Fibroblast of peridontal ligament (primary cell): ENCODE measurements at regions not wholly inside any gene's neighbourhood (a gene's known extent, or its start where the extent isn't known, plus 50 kb on each side); places are given as distances from the start of the nearest gene placed in this dataset.
"Not testable (repeated sequence)": the region's sequence is repeated elsewhere in the genome, so short reads cannot be mapped to it uniquely, and the experiment has no call there.

ENCODE experiments used
- DNase-seq: peaks from one replicate; pipeline ENCODE4 v3.0.0-alpha.2; 2010; ENCODE audit errors: extremely low read depth

GRCh38 chrX:124717537-124717936, 371.2 kb downstream of the SH2D1A start:
- DNase-seq: no peak

GRCh38 chrX:124719060-124719459, 372.7 kb downstream of the SH2D1A start:
- DNase-seq: no peak

DNA sequence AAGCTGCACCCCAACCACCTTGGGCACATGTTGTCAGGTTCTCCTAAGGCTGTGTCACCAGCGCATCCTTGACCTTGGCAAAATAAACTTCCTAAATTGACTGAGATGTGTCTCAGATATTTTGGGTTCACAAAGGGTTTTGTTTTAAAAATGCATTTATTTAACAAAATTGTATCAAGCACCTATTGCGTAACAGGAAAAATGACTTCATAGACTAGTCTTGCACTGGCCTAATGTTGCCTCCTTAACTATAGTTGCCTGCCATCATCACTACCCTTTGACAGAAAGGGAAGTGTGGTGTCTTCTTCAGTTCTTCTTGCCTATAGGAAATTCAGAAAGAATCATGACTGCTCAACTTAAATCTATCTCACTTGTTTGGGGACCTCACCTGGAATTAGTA, 374.2 kb downstream of the SH2D1A start:
- no peak for DNase-seq

DNA sequence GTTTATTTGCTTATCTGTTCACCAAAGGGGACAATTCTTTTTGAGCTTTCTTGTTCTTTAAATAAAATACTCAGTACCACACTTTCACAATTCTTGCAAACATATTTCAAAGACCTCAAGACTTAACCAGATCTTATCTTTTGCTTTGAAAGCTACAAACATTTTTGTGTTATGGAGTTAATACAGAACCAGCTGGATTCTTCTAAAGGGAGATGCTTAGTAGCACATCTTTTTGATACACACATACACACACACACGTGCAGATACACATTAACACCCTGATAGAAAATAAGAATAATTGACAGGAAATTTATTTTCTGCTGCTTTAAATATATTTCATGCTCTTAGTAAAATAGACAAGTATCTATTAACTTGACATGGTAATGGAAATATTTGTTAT, 379.1 kb downstream of the SH2D1A start:
- no peak for DNase-seq

GRCh38 chrX:124726292-124726691, 379.9 kb downstream of the SH2D1A start:
- DNase-seq: no peak

DNA sequence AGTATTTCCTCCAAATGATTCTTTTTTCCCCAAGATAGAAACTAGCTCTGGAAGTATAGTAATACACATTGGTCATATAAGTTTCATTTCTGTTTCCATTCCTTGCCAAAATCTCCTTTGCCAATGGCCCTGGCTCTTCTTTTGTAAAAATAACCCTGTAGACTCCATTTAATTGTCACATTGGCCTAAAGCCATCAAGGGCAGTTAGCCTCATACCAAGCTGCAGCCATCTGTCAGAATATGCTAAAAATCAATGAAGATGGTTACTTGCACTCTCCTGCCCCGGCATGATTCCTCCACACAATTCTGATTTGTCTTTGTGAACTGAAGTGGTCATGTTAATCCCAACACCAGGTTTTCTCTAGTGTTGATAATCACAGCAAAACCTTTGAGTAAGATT, 380.5 kb downstream of the SH2D1A start:
- no peak for DNase-seq

DNA sequence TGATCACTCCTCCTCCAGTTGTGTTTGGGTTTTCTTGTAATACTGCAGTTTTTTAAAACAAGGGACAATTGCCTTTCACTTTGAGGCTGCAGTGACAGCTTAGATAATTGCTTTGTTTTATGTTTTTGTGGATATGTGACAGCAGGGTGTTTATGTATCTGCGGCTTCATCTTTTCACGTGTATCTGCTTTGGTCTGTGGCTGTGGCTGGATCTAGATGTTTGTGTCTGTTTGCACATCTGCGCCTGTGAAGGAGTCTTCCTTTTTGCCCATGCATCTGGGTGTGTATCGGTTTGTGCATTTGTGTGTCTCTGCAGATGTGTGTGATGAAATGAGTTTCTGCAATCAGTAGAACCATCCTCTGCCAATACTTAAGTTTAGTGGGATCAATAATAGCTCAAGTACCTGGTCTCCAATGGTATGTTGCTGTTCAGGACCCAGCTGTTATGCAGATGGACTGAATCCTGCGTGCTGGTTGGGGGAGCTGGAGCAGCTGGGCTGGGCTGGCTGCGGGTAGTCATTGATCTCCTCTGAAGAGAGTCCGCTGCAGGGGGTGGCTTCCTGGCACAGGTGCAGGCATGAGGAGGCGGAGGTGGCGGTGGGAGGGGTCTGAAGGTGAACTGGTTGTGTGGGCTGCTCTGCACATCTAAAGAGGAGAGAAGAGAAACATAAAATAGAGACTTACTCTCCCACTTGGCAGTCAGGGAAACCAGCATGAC, 390.3 kb downstream of the SH2D1A start:
- no peak for DNase-seq

DNA sequence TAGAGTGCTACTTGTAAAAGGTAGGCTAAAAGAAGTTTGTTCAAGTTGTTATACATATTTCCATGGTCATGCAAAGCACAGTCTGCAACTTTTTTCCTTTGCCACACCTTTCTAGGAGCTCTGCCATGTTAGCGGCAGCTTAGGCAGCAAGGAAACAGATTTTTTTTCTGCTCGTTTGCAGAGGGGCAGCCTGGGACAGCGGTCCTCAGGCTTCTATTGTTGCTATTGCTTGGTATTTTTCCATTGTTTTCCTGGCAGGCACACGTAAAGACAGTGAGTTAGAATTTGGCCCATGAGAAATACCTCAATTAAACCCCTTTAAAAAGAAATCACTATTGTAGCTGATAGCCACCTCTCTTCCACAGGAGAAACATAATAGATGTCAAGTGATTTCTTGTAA, 391.4 kb downstream of the SH2D1A start:
- no peak for DNase-seq

DNA sequence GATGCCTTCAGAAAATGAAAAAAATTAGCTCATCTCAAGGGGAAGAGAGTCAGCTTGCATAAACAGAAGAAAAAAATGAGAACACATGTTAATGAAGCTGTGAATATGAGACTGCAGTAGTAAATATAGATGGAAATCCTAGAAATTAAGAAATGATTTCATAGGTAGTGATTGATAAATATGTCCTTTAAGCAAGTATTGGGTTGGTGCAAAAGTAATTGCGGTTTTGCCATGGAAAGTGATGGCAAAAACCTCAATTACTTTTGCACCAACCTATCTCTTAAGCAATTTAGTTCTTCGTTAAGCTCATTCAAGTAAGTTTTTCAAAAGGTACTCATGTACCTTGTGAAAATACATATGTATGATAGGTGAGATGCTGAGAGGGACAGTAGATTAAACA, 400.9 kb downstream of the SH2D1A start:
- no peak for DNase-seq

DNA sequence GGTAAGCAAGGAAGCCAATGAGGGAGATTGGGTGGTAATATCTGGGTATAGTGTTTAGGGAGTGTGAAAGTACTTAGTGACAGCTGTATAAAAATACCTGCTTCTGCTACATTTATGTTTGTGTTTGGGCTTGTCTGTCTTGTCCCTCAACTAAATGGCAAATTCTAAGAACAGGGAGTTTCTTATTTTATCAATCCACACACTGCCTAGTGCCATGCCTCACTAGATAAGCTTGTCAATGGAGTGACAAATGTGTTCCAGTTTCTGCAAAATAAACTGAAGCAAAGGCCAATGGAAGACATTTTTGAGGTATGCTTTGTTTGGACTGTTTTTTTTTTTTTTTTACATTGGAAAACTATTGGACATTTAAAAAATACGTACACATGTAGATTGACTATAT, 418.0 kb downstream of the SH2D1A start:
- no peak for DNase-seq

DNA sequence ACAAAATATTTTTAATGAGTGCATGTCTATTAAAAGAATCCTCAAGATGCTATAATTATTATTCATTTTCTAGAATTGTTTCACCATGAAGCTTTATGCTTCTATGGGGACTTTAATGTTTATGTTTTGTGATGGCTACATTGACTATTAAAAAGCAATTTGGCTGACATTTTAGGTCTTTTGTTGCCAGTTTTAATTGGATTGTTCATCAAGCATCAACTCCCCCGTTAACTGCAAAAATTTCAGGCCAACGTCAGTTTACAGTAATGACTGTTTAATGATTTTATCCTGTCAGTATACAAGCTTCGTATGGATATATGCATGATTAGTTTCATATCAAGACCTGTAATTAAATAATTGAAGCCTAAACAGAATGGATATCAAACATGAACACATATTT, 422.8 kb downstream of the SH2D1A start:
- DNase-seq: no peak

DNA sequence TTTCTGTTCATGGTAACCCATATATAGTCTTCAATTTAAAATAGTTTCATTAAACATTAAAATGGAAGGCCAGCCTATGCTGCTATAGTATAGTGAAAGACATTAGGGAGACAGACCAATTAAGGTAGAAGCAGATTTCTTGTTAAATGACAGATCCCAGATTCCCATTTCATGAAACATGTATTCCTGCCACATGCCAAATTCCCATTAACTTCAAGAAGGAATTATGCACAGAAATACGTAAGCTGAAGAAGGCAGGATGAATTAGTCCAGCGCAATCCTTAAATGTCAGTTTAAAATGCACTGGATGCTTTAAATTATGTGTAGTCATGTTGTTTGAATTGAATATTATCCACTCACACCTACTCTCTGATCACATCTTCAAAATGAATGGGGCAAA, 424.9 kb downstream of the SH2D1A start:
- no peak for DNase-seq

GRCh38 chrX:124788253-124788652, 441.9 kb downstream of the SH2D1A start:
- DNase-seq: not testable (repeated sequence)

- DNase-seq: not testable (repeated sequence)
Observed at GRCh38 chrX:124789874-124790273, 443.5 kb downstream of the SH2D1A start.

GRCh38 chrX:124791492-124792095, 445.2 kb downstream of the SH2D1A start:
- DNase-seq: no peak

DNA sequence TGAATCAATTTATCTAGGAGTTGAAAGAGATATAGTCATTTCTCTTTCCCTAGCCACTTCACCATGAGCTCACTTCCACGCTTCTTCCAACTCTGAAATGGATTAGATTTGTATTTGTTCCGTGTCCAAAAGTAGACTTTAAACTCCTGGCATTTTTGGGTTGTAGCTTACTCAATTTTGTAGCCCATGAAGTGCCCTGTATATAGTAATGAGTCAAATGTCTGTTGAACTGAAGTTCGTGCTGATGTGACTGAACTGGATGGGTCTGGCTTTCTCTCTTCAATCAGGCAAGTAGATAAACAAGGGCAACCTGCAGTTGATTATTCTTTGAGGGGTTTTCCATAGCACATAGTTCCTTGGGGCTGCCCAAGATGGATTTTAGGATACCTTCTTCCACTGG, 450.6 kb downstream of the SH2D1A start:
- DNase-seq: no peak

DNA sequence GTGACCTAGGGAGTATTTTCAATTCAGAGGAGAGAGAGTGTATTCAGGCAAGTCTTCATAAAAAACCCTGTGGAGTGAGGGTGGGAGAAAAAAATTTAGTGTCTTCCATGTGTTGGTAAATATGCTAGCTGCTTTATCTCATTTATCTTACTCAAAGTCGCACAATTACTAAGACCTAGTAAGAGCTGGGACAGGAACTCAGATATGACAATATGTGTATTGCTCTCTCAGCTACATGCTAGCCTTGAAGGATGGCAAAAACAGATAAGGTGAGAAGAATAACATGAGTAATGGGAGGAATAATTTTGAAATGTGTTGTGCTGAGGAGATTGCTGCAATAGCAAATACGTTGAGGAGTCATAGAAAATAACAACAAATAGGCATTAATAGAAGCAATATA, 458.6 kb downstream of the SH2D1A start:
- DNase-seq: no peak

DNA sequence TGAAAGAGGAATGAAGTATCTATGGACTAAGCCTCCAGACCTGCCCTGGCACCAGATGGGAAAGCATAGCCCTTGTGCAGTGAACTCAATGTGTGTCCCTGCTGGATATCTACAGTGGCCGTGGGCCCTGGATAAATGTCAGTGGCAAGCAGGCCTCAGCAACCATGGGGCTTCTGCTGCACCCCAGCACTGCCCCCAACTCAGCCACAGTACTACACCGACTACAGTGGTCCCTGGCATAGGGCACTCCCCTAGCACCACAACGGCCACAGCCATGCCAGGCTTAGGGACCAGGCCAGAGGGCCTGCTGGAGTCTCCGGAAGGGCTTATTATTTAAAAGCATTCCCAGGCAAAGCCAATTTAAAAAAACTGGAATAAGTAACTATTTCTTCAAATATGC, 459.1 kb downstream of the SH2D1A start:
- no peak for DNase-seq

GRCh38 chrX:124814106-124814505, 467.7 kb downstream of the SH2D1A start:
- no peak for DNase-seq

- no peak for DNase-seq
Observed at GRCh38 chrX:124818033-124818432, 471.7 kb downstream of the SH2D1A start.

- no peak for DNase-seq
Observed at GRCh38 chrX:124818764-124819163, 472.4 kb downstream of the SH2D1A start.

GRCh38 chrX:124820738-124821137, 474.4 kb downstream of the SH2D1A start:
- DNase-seq: no peak

DNA sequence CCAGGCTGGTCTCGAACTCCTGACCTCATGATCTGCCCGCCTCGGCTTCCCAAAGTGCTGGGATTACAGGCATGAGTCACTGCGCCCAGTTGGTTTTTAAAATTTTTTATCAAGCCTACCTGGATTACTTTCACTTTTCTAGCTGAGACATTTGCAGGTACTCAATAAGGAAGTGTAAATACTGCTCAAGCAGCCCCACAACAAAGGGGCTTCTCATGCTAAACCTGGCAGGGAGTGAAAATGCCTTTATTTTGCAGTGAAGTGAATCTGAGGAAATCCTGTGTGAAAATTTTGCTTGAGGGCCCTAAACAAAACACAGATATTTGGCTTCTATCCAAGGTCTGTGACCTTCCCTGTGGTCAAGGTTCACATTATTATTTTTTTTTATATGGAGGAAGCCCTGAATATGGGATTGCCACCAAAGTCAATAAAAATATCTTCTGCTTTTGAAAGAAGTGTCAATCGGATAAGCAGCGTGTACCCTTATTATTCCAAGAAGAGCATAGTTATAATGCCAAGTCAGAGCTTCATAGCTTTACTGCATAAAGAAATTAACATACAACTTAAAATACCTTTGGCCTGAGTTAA, 481.0 kb downstream of the SH2D1A start:
- DNase-seq: no peak
